ENCODE measurements at regions not wholly inside any gene's neighbourhood (a gene's known extent, or its start where the extent isn't known, plus 50 kb on each side); places are given as distances from the start of the nearest gene placed in this dataset.

DNA sequence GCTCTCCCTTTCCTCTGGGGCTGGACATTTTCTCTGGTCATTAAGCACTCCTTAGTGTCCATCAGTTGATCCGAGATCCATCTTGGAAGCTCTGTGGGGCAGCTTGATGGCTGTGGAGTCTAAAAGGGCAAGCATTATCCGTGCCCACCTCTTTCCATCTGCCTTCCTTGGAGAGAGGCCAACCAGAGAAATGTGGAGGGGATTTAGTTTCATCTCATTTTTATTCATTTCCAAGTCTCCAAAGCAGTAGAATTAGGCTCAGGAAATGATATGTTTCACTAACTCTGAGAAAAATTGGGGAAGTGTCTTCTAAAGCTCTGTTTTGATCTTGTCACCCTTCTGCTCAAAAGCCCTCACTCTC is 95.9 kb upstream of the KLHL25 start:
- DNase-seq (no peak), ATAC-seq (no peak)
- Histone ChIP-seq H3K4me1 (ENCODE audit: control insufficient read depth, insufficient read depth, low read length) (no peaks in the 10 kb centered on the region), H3K27ac (ENCODE audit: low read length) (no peak overlapping the region), H3K4me3 (ENCODE audit: low read length) (no peak overlapping the region), H3K9me3 (ENCODE audit: control insufficient read depth, low read length) (no peaks in the 10 kb centered on the region), H3K27me3 (ENCODE audit: control insufficient read depth, insufficient read depth) (no peaks in the 10 kb centered on the region)
- intact Hi-C loops (cut with DNase I) = no loop called here
- WGBS = 67% methylated on average over 2 of the region's 2 CpGs

DNA sequence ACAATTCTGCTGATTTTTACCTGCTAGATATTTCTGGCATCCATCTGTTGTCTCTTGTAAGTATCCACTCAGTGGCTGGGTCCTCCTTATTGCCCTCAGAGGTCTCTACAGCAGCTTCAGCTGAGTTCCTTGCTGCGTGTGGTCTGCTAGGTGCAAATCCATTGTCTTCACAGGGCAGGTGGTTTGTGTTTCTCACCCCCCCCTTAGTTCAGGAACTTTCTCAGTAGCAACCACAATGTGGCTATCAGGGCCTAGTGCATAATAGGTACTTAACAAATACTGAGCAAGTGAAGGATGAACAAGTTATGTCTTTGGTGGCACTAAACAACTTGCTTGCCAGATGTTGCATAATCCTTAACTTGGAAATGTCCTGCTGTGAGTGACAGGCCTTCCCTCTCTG is 96.7 kb upstream of the KLHL25 start:
- Histone ChIP-seq H3K9me3 (ENCODE audit: control insufficient read depth, low read length) (no peaks in the 10 kb centered on the region), H3K4me1 (ENCODE audit: control insufficient read depth, insufficient read depth, low read length) (no peaks in the 10 kb centered on the region), H3K27me3 (ENCODE audit: control insufficient read depth, insufficient read depth) (no peaks in the 10 kb centered on the region), H3K4me3 (ENCODE audit: low read length) (no peak overlapping the region), H3K27ac (ENCODE audit: low read length) (no peak overlapping the region)
- intact Hi-C loops (cut with DNase I) = no loop called here
- DNase-seq (no peak), ATAC-seq (no peak)
- 72% methylated on average over 1 of the region's 1 CpG for WGBS

DNA sequence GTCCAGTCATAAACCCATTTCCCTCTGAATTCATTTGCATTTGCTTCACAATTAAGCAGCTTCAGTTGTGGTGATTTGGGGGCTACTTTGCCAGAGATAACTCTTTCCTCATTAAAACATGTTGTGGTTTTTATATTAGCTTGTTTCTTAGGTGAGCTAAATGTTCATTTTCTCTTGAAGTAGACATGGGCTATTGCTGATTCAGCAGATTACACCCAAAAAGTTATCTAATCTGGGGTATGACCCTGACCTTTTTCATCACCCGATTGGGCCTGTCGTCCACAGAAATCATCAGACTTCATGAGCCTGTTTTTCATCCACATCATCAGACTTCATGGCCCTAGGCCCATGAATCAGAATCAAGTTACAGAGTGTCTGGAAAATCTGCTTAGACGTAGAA is 97.5 kb upstream of the KLHL25 start:
- intact Hi-C loops (cut with DNase I) = no loop called here
- WGBS = 69% methylated on average over 3 of the region's 3 CpGs
- no peak for DNase-seq
- no peaks in the 10 kb centered on the region for H3K9me3 ChIP-seq (ENCODE audit: control insufficient read depth, low read length)
- H3K27ac ChIP-seq (ENCODE audit: low read length) = no peak overlapping the region
- H3K27me3 ChIP-seq (ENCODE audit: control insufficient read depth, insufficient read depth) = no peaks in the 10 kb centered on the region
- no peaks in the 10 kb centered on the region for H3K4me1 ChIP-seq (ENCODE audit: control insufficient read depth, insufficient read depth, low read length)
- no peak for ATAC-seq
- no peak overlapping the region for H3K4me3 ChIP-seq (ENCODE audit: low read length)

DNA sequence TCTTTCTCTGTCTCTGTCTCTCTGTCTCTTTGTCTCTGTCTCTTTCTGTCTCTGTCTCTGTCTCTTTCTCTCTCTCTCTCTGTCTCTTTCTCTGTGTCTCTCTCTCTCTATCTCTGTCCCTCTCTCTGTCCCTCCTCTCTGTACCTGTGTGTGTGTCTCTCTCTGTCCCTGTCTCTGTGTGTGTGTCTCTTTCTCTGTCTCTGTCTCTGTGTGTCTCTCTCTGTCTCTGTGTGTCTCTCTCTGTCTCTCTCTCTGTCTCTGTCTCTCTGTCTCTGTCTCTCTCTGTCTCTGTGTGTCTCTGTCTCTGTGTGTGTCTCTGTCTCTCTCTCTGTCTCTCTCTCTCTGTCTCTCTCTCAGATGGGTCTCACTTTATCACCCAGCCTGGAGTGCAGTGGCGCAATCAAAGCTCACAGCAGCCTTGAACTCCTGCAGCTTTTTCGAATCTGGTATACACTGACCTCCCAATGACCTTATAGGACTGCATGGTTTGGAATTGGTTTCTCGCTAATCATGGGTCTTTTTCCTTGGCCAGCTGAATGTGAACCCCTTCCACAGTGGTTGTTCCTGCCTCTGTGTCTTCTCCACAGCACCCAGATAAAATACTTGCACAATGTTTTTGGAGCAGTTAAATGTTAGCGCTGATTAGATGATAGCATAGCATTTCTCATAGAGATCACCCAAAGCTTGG is 102.6 kb upstream of the KLHL25 start:
- Histone ChIP-seq H3K27ac (ENCODE audit: low read length) (no peak overlapping the region), H3K9me3 (ENCODE audit: control insufficient read depth, low read length) (no peaks in the 10 kb centered on the region), H3K4me1 (ENCODE audit: control insufficient read depth, insufficient read depth, low read length) (no peaks in the 10 kb centered on the region), H3K4me3 (ENCODE audit: low read length) (no peak overlapping the region), H3K27me3 (ENCODE audit: control insufficient read depth, insufficient read depth) (no peaks in the 10 kb centered on the region)
- ATAC-seq (peak in 1 of 2 donors; percentile 36), DNase-seq (no peak)
- 39% methylated on average over 4 of the region's 4 CpGs for WGBS
- intact Hi-C loops (cut with DNase I) = no loop called here

DNA sequence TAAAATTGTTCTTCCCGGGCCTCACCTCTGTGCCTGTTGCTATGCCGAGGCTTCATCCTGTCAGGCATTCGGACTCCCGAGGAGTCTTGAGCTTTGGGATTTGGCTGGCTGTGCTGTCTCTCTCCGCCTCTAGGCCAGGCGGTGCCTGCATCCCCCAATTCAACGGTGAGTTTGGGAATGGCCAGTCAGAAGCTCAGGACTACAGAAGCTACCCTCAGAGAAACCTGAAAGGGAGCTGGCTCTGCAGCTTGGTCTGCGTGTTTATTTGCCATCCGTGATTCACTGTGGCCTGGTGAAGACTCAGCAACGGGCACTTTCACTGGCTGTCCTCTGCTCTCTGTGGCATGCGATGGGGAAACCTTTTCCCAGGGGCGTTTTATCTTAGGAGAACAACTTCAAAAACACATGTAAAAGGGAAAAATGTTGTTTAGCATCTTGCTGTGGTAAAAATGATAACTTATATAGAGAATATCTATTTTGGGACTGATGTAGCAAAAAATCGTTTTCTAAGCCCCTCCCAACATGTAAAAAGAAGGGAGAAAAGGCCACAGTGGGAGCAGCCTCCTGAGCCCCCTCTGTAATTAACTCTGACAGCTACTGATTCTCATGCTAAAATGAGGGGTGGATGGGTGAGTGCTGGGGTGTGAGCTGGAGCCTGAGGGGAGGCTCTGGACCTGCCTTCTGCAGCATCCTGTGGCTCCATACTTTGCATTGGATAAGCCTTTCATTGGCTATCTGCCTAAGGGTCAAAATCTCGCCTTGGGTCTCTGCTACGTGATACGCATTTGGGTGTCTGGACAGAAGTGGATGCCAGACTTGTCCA is 103.4 kb upstream of the KLHL25 start:
- no peak overlapping the region for H3K4me3 ChIP-seq (ENCODE audit: low read length)
- 22% methylated on average over 16 of the region's 16 CpGs for WGBS
- ATAC-seq = peak in 1 of 2 donors; percentile 19
- no peaks in the 10 kb centered on the region for H3K9me3 ChIP-seq (ENCODE audit: control insufficient read depth, low read length)
- H3K27ac ChIP-seq (ENCODE audit: low read length) = no peak overlapping the region
- intact Hi-C loops (cut with DNase I) = no loop called here
- no peaks in the 10 kb centered on the region for H3K27me3 ChIP-seq (ENCODE audit: control insufficient read depth, insufficient read depth)
- DNase-seq = peak in 1 of 3 donors; percentile 52
- H3K4me1 ChIP-seq (ENCODE audit: control insufficient read depth, insufficient read depth, low read length) = no peaks in the 10 kb centered on the region

DNA sequence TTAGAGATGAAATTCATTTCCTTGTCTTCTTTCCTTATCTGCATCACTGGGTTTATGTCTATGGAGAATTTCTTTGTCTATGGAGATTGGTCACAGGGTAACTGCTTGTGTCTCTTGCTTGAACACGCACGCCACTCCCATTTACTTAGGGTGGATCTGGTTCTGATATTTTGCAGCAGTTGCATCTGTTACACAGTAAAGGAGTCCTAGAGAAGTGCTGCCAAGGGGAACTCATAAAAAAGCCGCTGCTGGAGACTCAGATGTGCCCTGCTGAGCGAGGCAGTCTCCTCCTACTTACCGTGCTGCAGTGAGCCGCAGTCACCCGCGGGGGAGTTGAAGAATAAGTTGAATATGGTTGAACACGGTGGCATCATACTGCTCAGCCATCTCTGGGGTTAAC is 105.2 kb upstream of the KLHL25 start:
- no peaks in the 10 kb centered on the region for H3K27me3 ChIP-seq (ENCODE audit: control insufficient read depth, insufficient read depth)
- WGBS = 53% methylated on average over 9 of the region's 9 CpGs
- no peak overlapping the region for H3K27ac ChIP-seq (ENCODE audit: low read length)
- no peaks in the 10 kb centered on the region for H3K4me1 ChIP-seq (ENCODE audit: control insufficient read depth, insufficient read depth, low read length)
- ATAC-seq (no peak), DNase-seq (no peak)
- no peak overlapping the region for H3K4me3 ChIP-seq (ENCODE audit: low read length)
- intact Hi-C loops (cut with DNase I) = no loop called here
- H3K9me3 ChIP-seq (ENCODE audit: control insufficient read depth, low read length) = no peaks in the 10 kb centered on the region

DNA sequence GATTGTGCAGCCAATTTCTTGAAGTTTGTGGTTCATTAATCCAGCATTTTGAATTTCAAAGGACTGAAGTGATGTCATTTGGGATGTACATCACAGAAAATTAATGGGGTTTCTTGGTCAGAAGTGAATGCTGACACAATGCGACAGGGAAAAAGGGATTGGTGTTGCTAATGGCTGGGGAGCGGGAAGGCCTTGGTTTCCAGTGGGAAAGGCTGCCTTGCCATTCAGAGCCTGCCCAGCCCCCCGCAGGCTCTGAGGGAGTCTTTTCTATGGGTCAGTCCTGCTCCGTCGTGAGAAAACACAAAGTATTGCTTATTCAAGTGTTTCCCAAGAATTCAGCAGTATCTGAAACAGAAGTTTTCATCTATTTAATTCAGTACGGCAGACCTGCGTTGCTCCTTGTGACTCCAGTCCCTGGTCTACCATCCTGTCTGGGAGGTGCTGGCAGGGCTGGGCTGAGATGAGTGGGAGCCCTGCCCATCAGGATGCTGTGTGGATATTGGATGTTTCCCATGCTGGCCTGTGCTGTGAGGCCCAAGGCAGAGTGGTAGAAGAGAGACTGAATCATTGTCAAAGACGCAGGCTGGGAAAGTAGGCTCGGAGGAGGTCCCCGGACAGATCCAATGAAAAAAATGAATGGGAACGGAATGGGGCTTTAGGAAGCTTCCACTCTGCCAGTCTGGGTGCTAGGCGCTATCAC is 111.2 kb upstream of the KLHL25 start:
- intact Hi-C loops (cut with DNase I) = no loop called here
- DNase-seq (no peak), ATAC-seq (peak in 1 of 2 donors; percentile 29)
- no peaks in the 10 kb centered on the region for H3K27me3 ChIP-seq (ENCODE audit: control insufficient read depth, insufficient read depth)
- WGBS = 71% methylated on average over 12 of the region's 12 CpGs
- no peak overlapping the region for H3K27ac ChIP-seq (ENCODE audit: low read length)
- H3K4me3 ChIP-seq (ENCODE audit: low read length) = no peak overlapping the region
- H3K9me3 ChIP-seq (ENCODE audit: control insufficient read depth, low read length) = no peaks in the 10 kb centered on the region
- H3K4me1 ChIP-seq (ENCODE audit: control insufficient read depth, insufficient read depth, low read length) = no peaks in the 10 kb centered on the region

DNA sequence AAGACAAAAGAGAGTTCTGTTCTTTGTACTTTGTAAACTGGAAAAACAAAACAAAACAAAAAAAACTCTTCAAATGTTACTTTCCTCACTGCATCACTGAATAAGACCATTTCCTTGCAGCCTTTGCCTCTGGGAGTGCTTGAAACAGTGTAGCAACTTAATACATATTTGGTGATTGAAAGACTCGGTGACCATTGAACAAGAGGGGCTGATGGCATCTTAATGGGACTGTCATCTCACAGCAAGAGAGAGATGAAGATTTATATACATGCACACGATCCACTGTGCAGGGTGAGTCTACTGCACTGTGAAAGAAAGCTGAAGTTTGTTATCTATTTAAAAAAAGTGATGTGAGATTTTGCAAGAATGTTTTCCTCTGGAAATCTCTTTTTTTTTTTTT is 111.9 kb upstream of the KLHL25 start:
- no peaks in the 10 kb centered on the region for H3K27me3 ChIP-seq (ENCODE audit: control insufficient read depth, insufficient read depth)
- no peak overlapping the region for H3K4me3 ChIP-seq (ENCODE audit: low read length)
- H3K27ac ChIP-seq (ENCODE audit: low read length) = no peak overlapping the region
- DNase-seq (no peak), ATAC-seq (no peak)
- H3K4me1 ChIP-seq (ENCODE audit: control insufficient read depth, insufficient read depth, low read length) = no peaks in the 10 kb centered on the region
- intact Hi-C loops (cut with DNase I) = no loop called here
- H3K9me3 ChIP-seq (ENCODE audit: control insufficient read depth, low read length) = no peaks in the 10 kb centered on the region
- 51% methylated on average over 2 of the region's 2 CpGs for WGBS

DNA sequence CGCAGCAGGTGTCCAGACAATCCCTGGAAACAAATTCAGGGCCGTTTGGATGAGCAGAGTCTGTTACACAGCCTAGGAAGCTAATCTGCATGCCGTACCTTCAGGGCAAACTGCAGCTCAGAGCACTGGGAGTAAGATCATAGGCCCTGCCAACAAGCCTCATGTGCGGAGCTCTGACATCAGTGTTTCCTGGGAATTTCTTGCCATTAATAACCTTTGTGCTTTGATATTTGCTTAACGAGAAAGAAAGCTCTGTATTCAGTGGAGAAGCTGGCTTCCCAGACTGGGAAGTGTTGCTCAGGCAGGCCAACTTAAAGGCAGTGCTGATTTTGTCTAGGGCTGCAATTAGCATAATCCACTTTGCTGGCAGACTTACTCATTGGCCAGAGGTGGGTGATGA is 116.1 kb upstream of the KLHL25 start:
- intact Hi-C loops (cut with DNase I) = no loop called here
- no peaks in the 10 kb centered on the region for H3K4me1 ChIP-seq (ENCODE audit: control insufficient read depth, insufficient read depth, low read length)
- no peak overlapping the region for H3K4me3 ChIP-seq (ENCODE audit: low read length)
- H3K27ac ChIP-seq (ENCODE audit: low read length) = no peak overlapping the region
- no peaks in the 10 kb centered on the region for H3K9me3 ChIP-seq (ENCODE audit: control insufficient read depth, low read length)
- DNase-seq (no peak), ATAC-seq (no peak)
- 45% methylated on average over 5 of the region's 5 CpGs for WGBS
- no peaks in the 10 kb centered on the region for H3K27me3 ChIP-seq (ENCODE audit: control insufficient read depth, insufficient read depth)

DNA sequence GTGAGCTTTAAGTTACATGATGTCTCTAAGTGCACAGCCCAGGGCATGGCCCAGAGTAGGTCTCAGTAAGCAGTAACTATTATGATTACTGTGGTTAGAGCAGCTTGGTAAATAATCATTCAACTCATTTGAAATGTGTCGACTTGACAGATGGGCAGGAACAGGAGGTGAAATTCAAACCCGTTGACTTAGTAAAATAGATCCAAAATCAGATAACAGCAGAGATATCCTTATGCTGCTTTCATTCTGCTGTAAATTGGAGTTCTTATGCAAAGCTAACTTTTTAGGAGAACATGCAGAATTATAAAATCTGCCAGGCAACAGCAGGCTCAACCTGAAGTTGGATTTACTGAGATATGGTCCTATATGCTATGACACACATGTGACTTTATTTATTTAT is 118.7 kb upstream of the KLHL25 start:
- Histone ChIP-seq H3K27ac (ENCODE audit: low read length) (no peak overlapping the region), H3K27me3 (ENCODE audit: control insufficient read depth, insufficient read depth) (no peaks in the 10 kb centered on the region), H3K9me3 (ENCODE audit: control insufficient read depth, low read length) (no peaks in the 10 kb centered on the region), H3K4me1 (ENCODE audit: control insufficient read depth, insufficient read depth, low read length) (no peaks in the 10 kb centered on the region), H3K4me3 (ENCODE audit: low read length) (no peak overlapping the region)
- ATAC-seq = no peak
- intact Hi-C loops (cut with DNase I) = no loop called here
- no peak for DNase-seq
- WGBS = 62% methylated on average over 2 of the region's 2 CpGs

DNA sequence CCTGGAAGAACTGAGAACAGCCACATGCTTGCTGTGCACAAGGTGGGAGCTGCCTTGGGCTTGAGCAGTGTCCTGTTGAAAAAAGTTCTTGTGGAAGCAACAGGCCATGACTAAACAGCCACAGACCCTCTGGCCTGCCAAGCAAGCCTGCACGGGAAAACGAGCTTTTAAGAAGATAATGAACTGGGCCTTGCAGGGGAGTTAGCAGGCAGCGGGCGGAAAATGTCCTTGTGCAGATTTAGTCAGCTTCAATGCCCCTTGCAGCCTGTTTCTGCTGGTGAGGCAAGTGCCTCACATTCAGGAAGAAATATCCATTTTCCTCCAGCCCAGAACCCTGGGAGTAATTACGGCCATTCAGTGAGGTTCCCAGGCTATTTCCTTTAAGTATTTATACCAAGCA is 126.2 kb upstream of the KLHL25 start:
- no peaks in the 10 kb centered on the region for H3K9me3 ChIP-seq (ENCODE audit: control insufficient read depth, low read length)
- WGBS = 67% methylated on average over 5 of the region's 5 CpGs
- DNase-seq (no peak), ATAC-seq (no peak)
- H3K4me1 ChIP-seq (ENCODE audit: control insufficient read depth, insufficient read depth, low read length) = no peaks in the 10 kb centered on the region
- H3K27me3 ChIP-seq (ENCODE audit: control insufficient read depth, insufficient read depth) = peaks cover 2% of the 10 kb centered on the region
- no peak overlapping the region for H3K4me3 ChIP-seq (ENCODE audit: low read length)
- intact Hi-C loops (cut with DNase I) = no loop called here
- no peak overlapping the region for H3K27ac ChIP-seq (ENCODE audit: low read length)

Measured in right cardiac atrium (tissue), 5 donors.